GM12873 (cell line): ENCODE measurements at regions not wholly inside any gene's neighbourhood (a gene's known extent, or its start where the extent isn't known, plus 50 kb on each side); places are given as distances from the start of the nearest gene placed in this dataset.

Experiments
- TF ChIP-seq, protein P1 (sequence below): IDR thresholded peaks from 2 replicates; pipeline ENCODE4 v1.5.1; 2012; ENCODE audit warnings: low read depth, mild to moderate bottlenecking, moderate library complexity, low read length, control low read depth; ENCODE audit not compliant: insufficient read depth; ENCODE audit errors: missing control alignments

DNA sequence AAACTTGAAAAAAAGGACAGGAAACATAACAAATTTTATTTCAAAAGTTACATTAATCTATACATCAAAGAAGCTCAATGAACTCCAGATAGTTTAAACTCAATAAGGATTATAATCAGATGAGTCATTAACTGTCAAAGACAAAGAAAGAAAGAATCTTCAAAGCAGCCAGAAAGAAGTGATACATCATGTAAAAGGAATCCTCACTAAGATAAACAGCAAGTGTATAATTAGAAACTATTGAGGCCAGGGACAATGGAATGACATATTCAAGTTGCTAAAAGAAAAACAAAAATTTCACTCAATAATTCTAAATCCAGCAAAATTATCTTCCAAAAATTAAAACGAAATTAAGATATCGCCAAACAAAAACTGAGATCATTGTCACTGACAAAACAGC, 161.6 kb upstream of the NWD2 start:
- TF ChIP-seq, protein P1, sequence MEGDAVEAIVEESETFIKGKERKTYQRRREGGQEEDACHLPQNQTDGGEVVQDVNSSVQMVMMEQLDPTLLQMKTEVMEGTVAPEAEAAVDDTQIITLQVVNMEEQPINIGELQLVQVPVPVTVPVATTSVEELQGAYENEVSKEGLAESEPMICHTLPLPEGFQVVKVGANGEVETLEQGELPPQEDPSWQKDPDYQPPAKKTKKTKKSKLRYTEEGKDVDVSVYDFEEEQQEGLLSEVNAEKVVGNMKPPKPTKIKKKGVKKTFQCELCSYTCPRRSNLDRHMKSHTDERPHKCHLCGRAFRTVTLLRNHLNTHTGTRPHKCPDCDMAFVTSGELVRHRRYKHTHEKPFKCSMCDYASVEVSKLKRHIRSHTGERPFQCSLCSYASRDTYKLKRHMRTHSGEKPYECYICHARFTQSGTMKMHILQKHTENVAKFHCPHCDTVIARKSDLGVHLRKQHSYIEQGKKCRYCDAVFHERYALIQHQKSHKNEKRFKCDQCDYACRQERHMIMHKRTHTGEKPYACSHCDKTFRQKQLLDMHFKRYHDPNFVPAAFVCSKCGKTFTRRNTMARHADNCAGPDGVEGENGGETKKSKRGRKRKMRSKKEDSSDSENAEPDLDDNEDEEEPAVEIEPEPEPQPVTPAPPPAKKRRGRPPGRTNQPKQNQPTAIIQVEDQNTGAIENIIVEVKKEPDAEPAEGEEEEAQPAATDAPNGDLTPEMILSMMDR: no peak

DNA sequence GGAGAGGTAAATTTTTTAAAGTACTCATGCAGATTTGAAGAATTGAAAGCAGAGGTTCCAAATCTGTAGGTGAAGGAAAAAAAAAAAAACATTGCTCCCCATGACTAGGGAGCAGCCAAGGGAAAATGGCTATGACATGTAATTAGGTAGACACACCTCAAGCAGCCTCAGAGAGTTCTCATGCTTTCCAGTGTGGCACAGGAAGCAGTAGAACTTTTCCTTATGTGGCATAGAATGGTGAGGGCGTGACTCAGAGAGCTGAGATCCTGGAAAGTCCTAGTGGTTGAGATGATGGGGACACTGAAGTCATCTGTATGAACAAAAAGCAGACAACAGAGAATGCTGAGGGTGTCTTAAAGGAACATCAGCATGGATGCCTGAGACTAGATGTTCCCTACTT, 148.6 kb upstream of the NWD2 start:
- TF ChIP-seq, protein P1: no peak

DNA sequence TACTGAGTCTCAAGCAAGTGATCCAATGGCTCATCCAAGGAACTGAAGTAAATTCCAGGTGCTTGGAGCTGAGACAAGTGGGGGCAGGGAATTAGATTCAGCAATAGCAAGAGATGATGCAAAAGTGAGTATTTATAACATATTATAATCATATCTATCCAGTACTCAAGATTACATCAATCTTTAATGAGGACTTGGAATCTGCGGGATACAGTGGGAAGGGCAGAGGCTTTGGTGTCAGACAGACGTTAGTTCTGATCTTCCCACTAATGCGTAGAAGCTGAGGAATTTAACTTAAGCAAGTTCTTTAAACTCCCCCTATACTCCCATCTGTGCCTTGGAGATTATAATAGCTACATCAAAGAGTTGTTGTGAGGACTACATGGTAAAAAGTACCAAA, 143.4 kb upstream of the NWD2 start:
- TF ChIP-seq, protein P1: no peak

DNA sequence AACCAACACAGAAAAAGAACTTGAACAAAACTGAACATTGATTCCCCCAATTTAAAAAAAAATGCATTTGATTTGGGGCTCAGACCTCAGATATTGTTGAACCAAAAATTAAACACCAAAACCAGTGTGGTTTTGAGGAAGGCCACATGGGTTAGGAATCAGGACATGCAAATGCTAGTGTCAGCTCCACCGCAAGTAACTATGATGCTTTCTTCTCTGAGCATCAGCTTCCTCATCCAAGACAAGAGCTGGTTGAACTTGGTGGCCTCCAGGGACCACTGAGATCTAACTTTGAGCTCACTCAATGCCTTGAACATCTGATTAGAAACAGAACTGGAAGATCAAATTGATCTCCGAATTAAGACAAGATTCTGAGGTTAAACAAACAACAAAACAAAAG, 142.9 kb upstream of the NWD2 start:
- TF ChIP-seq, protein P1: no peak

DNA sequence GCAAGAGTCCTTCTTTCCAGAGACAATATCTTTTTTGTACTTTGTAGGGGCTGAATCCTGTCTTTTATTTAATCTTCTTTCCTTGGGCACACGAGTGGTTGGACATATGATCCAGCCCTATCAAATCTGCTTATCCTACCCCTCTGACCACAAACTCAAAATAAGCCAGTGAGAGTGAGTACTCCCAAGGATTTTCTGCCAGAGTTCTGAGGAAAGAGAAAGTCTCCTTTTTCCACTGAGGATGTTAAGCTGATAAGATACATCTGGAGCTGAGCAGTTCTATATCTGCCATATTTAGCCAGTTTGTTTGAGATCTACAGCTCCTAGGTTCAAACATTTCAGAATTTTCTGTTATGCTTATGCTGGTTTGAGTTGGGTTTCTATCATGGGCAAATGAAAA, 134.8 kb upstream of the NWD2 start:
- TF ChIP-seq, protein P1: no peak

DNA sequence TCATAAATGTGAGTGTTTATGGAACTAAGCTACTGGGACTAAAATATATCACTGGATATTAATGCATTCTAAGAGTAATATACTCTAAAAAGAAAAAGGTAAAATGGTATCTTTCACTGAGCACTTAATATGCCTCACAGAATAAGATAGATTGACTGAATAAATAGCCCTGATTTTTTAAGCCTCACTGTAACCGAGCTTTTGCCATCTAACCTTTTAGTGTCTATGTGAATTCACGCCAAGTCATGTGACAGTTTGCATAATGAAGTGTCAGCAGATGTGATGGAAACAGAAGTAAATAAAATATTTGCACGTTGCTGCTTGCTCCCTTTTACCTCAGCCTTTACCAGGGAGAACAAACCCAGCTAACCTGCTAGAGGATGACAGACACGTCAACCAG, 119.7 kb upstream of the NWD2 start:
- TF ChIP-seq, protein P1: no peak

DNA sequence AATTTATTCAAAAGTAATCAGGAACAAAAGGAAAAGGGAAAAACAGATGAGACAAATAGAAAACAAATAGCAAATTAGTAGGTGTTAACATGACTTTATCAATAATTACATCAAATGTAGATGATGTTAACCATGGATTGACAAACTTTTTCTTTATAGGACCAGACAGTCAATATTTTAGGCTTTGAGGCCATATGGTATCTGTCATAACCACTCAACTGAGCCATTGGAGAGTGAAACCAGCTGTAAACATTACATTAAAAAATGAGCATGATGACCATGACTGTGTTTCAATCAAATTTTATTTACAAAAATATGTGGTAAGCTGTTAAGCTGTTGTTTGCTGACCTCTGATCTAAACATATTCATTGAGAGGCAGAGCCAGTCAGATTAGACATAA, 118.5 kb upstream of the NWD2 start:
- TF ChIP-seq, protein P1: no peak
